GM21825 (cell line): ENCODE measurements at regions not wholly inside any gene's neighbourhood (a gene's known extent, or its start where the extent isn't known, plus 50 kb on each side); places are given as distances from the start of the nearest gene placed in this dataset.

Experiments used
- ATAC-seq: cut with Tn5 transposase; IDR thresholded peaks from one replicate; pipeline ENCODE4 v1.9.1; 2021; ENCODE audit warnings: mild to moderate bottlenecking, moderate library complexity; ENCODE audit not compliant: unreplicated experiment

DNA sequence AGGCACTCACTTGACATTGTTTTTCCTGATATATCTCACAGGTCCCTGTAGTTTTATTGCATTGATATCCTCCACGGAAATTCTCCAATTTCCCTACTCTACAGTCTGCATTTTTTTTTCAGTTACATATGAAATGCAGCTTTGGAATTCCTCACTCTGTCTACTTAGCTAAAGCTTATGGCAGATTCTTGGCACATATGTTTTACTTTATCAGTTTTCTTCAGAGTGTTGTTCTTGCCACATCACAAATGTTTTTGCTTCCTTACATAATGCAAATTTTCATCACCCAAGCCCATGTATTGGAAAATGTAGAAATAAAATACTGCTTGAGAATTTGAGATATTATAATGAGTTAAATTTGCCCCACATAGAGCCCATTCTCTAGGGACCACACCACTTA lies 1895.1 kb downstream of the MRPL39 start:
- ATAC-seq, result no peak

DNA sequence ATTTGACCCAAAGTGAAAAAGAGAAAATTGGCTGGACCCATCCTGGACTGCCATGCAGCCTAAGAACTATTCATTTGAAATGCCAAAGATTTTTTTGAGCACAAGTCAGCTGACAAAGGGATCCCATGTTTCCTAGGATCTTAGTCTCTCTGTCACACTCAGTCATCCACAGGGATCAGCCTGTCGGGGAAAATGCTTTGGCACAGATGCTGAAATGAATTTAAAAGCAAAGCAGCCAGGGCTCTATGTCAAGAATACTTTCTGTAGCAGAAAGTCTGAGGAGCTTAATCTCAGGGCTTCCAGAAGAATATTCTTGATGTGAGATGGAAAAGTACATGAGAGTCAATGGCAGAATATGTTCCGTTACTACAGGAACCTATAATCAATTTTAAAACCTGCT lies 1900.8 kb downstream of the MRPL39 start:
- no peak for ATAC-seq

DNA sequence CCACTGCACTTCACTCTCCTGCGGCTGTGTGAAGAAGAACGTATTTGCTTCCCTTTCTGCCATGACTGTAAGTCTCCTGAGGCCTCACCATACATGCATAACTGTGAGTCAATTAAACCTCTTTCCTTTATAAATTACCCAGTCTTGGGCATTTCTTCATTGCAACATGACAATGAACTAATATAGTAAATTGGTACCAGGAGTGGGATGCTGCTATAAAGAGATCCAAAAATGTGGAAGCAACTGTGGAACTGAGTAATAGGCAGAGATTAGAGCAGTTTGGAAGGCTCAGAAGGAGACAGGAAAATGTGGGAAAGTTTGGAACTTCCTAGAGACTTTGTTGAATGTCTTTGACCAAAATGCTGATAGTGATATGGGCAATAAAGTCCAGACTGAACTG lies 1907.9 kb downstream of the MRPL39 start:
- ATAC-seq, result no peak

DNA sequence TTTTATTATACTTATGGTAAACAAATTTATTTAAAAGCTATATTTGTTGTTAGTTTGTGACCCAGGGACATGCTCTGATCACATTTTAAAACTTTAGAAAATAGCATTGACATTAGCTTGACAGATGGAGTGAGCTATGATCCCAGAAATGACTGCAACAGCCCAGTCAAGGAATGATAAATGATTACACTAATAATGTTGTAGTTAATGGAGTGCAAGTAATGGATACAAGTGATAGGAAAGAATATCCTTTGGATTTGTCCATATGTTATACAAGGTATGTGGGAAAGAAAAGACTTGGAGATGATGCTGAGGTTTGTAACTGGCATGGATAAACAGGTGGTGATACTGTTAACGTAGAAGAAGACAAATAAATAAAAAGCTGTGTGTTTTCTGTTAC lies 1908.7 kb downstream of the MRPL39 start:
- no peak for ATAC-seq

DNA sequence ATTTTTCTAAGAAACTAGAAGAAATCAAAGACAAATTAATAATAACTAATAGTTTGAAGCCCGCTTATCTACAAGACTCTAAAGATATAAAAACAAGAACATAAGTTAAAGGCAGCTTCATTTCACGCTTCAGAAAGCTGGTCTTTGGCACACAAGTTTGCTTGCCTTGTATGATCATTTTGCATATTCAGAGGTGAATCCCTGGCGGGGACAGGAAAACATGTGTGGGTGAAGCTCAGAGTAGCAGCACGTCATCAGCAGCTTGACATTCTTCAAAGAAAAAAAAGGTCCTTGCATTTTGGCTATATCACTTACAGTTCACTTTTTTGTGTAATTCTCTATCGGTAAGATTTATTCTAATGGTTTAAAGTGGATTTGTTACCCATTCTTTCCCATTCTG lies 1911.8 kb downstream of the MRPL39 start:
- no peak for ATAC-seq

DNA sequence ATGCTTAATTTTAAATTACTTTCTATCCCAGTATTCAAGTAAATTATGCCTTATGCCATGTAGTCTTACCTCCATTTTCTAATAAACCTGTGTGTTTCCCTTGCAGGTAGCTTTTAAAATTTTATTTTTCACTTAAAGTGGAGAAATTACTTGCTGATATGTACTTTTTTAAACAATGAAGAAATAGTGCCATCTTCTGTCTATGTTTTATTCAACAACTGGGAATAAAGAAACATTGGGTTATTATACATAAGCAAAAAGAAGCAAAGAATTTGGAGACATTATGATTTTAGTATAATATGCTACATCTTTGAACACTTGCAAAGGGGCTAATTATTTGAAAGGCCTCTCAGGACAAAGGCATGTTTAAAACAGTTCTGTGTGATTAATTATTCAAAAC lies 1912.9 kb downstream of the MRPL39 start:
- ATAC-seq, result no peak

DNA sequence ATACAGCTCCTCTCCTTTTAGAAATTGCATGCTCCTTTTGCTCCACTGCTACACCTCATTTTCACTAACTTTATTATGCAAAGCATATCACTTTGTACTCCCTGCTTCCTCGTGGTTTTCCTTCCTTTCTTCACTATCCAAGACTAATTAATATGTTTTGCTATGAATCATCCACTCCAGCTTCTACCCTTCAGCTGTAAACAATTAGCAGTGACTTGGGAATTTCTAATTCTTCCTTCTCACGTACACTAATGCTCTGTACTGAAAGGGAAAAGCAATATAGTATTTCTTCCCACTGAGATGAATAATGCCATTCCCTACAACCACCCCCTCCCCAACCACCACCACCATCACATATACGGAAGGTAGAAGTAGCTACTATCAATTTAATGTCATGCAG lies 1917.0 kb downstream of the MRPL39 start:
- ATAC-seq, result no peak

DNA sequence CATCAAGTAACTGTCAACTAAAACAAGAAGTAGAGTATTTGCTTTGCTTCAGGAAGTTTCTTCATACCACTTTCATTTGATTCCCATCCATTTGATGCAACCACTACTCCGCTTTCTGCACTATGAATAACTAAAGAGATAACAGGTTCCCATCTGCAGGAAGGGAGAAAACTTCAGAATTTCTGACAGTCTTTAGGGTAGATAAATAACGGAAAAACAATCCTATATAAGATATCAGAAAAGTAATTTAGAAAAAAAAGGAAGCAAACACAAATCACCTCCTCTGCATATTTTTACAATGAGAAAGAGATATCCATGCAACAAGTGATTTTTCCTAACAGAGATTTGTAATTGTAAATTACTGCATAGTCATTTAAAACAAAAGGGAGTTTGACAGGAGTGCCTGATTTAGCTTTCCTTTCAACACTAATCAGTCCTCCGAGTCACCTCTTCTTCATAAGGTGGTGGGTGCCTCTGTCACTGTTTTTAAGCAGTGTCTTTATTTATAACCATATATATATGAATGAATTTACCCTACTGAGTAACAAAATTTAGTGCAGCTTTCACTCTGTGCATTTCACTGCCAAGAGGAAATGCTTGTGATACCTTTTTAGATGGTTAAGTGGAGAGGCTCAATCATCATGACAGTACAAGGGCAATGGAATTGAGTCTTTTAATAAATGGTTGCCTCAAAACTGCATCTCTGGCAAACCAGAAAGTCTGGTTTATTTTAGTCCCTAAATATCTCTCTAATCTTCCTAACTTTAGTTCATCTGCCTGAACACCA lies 1920.4 kb downstream of the MRPL39 start:
- ATAC-seq, result no peak

DNA sequence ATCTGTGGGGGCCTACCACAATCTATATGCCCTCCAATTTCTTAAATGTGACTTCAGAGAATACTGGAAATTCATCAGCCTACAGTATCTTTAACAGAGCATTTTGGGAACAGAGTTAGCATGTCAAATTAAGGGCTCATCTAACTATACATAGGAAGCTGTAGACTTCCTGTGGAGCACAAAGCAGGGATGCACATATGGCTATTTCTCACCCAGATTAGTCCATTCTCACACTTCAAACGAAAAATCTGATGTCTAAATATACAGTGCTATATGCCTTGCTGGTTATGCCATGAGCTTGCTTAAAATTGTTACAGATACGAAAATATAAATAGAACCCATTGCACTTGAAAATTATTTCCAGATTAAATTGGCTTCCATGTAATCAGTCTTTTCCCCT lies 1922.8 kb downstream of the MRPL39 start:
- ATAC-seq, result no peak

DNA sequence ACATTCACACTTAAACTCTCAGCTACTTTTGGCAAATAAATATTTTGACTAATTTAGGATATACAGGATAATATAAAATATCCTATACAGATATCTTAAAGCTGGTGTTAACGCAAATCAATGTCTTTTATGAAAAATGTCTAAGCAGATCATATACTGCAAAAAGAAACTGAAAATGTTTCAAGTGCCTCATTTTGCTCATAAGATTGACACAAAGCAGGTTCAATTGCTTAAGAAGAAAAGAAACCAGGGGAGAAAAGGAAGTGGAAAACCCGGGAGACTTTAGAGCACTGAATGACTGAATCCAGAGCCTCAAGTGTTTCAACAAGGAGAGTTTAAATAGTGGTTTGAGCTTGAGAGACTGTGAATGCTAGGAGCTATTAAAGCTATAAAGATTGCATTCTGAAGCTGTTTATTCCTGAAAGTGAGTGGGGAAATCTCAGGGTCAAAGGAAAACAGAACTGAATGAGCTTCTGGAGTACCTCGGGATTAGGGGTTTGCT lies 1943.0 kb downstream of the MRPL39 start:
- ATAC-seq, result no peak

DNA sequence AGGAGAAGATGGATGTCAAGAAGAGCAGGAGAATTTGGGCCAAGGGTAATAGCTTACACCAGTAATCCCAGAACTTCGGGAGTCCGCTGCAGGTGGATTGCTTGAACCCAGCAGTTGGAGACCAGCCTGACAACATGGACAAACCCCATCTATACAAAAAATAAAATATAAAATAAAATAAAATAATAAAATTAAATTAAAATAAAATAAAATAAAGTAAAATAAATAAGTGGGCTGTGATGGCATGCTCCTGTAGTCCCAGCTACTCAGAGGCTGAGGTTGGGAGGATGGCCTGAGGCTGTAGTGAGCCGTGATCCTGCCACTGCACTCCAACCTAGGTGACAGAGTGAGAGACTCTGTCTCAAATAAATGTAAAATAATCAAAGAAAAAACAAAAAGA lies 1946.7 kb downstream of the MRPL39 start:
- ATAC-seq, result no peak

DNA sequence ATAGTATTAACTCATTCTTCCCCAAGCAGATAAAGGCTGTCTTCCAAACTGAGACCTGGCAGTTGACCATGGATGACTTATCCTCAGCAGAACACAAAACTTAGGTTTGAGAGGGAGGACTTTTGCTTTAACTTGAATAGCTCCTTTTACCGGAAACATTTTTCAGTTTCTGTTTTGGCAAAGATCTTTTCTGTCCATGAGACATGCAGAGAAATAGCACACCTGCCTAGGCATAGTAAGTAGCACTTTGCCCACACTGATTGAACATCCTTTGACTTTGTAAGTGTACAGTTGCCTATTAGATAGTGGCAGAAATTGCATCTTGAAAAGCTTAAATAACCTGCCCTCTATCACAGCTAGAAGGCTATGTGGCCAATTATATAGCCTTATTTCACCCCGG lies 1962.5 kb downstream of the MRPL39 start:
- ATAC-seq, result no peak

DNA sequence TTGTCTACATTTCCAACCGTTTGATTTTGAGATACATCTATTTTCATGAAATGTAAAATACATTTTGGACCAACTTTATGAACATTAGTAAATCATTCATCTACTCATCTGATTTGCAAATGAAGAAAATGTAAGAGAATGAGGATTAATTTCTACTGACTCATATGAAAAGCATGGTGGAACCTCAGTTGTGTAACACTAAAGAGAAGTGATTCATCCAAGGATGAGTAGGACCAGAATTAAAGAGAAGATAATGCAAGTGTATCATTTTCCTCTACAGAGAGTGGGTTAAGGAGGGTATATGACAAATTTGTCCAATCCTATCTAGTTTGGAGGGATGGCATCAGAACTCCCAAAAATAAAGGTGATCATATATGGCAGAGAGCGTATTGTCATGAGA lies 1967.6 kb downstream of the MRPL39 start:
- ATAC-seq, result no peak

DNA sequence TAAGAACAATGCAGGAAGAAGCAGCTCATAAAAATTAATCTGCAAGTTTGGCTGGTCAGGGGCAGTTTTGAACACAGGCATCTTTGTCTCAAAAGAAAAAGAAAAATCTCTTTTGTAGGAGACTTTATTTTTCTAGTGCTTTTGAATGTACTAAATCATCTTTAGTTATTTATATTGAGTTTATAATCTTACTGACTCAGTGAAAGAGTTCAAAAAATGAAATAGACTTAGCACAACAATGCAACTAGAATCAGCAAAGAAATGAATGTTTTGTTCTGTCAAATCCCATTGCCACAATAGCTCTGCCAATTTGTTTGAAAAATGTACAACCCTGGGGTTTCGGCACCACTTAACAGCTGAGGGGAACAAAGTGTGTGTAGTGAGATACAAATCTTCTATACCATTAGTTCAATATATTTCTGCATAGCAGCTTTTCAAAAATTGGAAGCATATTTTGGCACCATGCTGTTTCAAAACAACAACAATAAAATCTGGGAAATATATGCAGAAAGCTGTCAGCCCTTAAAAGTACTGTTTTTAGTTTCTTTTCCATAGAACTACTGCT lies 1969.1 kb downstream of the MRPL39 start:
- no peak for ATAC-seq

DNA sequence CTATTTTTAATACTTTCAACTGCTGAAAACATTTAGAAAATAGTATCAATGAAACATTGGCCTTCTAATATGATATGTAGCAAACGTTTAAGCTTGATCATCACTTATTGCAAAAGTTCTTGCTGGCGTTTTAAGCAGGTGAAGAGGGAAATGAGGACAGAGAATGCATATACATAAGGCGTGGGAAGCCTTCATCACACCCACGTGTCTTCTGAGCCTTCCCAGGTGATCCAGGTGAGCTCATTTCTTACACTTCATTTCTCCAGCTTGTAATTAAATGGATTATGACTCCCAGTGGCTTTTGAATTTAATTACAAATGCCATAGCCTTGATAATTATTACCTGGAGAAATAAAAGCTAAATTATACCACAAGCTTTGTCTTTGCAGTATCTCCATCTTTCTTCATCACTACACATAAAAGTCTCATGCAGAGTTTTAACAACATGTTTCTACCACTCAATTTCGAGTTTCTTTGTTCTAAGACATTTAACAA lies 1973.8 kb downstream of the MRPL39 start:
- ATAC-seq, result no peak

DNA sequence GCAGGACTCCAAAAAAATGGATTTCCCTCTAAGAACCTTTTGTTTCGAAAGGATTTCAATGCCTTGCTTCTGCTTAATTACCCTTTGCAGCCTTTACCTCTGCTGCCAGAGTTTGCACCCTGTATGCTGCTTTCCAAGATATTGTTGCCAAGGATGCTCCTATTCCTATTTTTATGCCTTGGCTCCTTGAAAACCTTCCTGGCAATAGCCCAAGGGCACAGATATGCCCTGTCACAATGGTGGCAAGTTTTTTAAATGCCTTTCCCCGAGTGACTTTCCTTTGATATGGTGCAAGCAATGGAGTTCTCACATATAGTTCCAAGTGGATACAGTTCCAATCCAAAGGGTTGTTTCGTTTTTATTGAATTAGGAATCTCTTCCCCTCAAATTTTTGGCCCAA lies 1983.0 kb downstream of the MRPL39 start:
- ATAC-seq, result no peak

DNA sequence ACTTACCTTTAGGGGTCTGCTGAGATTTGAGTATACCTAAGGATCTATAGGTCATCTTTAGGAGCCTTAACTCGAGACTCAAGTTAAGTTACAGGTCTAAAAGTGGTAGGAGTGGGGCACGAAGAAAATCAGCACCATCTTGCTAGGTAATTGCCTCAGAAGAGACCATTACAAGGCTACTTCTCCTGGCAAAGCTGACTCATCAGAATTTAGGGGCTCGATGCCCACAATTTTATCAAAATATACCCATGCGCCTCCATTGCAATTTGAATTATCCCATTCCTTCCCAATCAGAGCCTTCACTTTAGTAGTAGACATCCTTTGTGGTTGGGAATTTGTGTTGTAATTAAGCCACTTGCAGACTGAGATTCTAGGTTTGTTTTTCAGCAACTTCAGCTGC lies 1994.3 kb downstream of the MRPL39 start:
- ATAC-seq, result no peak

DNA sequence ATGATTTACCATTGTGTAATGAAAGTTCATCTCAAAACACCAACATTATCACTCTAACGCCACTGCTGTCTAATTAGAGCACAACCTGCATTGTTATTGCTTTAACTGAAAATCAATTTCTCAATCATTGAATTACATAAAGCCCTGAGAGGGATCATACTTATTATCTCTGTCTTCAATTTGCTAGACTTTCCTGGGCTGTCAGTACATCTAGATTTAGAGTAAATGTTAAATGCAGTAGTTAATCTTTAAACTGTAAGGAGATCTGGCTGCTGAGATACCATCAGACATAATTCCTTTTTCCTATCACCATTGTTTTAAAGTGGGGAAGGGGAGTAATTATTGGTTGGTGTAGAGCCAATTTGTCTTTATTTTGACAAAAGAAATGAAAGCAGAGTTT lies 1995.1 kb downstream of the MRPL39 start:
- no peak for ATAC-seq

DNA sequence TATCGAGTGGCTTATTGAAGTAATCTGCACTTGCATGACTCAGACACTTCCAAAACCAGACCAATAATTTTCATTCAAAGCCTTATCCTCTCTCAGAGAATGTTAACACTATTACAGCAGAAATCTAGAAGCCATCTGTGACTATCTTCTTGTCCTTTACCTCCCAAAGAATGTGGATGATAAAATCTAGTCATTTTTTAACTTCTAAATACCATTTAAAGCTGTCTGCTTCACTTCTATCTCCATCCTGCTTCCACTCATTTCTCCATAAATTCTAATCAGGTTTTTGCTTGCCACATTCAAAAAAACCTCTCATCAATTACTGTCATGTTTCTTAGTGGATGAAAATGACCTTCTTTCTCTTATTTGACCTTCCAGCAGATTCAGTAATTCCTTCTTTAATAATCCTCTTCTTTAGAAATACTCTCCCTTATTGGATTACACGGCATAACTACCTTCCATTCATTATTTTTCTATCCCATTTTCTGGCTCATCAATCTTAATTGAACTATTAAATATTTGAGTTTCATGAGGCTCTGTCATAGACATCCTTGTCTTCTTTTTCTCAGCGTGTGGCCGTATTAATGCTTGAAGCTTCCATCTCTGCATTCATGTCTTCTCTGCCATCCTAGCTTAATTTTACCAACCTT lies 1999.4 kb downstream of the MRPL39 start:
- ATAC-seq, result no peak

DNA sequence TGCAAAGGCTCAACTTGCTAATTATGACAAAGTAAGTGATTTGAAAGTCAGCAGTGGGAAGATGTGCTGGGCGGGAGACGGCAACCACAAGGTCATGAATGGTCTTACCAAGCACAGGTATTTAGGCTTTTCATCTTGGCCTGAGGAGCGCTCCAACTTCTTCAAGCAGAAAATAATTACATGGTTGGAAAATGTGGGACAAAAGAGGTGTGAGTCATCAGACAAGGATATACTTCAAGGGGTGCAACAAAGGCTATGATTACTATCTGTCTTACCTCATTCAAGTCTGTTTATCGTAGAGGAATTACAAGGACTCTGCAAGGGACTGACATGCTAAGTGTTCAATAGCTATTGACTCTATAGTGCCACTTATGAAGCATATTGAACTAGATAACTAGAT lies 2005.7 kb downstream of the MRPL39 start:
- ATAC-seq, result no peak

DNA sequence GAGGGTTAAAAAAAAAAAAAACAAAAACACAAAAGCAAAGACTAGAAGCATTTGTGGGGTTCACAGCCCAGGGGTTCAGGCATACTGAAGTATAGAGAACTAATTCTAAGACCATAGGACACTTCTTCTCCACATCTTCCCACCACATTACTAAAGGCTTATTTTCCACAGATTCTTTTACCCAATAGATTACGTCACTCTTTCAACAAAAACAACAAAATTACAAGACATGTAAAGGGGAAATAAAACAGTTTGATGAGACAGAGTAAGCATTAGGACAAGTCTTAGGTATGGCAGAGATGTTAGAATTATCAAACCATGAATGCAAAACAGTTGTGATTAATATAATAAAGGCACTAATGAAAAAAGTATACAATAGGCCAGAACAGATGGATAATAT lies 2013.7 kb downstream of the MRPL39 start:
- ATAC-seq, result no peak

DNA sequence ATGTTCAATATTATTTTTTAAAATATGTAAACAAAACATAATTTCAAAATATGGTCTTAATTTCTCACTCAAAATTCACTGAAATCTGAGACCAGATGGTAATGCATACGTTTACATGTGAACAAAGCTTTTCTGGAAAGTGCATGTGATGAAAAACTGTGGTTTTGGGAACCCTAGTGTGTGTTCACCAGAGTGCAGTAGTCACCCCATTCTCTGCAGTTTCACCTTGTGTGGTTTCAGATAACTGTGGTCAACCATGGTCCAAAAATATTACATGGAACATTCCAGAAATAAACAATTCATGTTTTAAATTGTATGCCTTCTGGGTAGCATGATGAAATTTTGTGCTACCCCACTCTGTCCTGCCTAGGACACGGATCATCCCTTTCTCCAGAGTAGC lies 2021.9 kb downstream of the MRPL39 start:
- no peak for ATAC-seq
